ENCODE measurements at regions not wholly inside any gene's neighbourhood (a gene's known extent, or its start where the extent isn't known, plus 50 kb on each side); places are given as distances from the start of the nearest gene placed in this dataset.

GRCh38 chr7:155988416-155988815, 176.2 kb upstream of the SHH start:
- Histone ChIP-seq H3K9me3 (ENCODE audit: control insufficient read depth in 2 of 2, insufficient read depth in 1 of 2, low read depth in 1 of 2, low read length in 1 of 2) (peaks cover 0 to 4% of the 10 kb centered on the region in 2 donors), H3K4me3 (ENCODE audit: low read depth in 1 of 3, low read length in 3 of 3) (no peak overlapping the region), H3K27me3 (ENCODE audit: control insufficient read depth in 3 of 3, insufficient read depth in 3 of 3, low read length in 3 of 3) (no peaks in the 10 kb centered on the region), H3K27ac (ENCODE audit: low read depth in 1 of 3, low read length in 2 of 3) (no peak overlapping the region), H3K4me1 (ENCODE audit: control insufficient read depth in 3 of 3, insufficient read depth in 2 of 3, low read depth in 1 of 3, low read length in 2 of 3) (no peaks in the 10 kb centered on the region), H3K36me3 (ENCODE audit: control insufficient read depth in 3 of 3, insufficient read depth in 2 of 3, low read depth in 1 of 3, low read length in 3 of 3) (no peaks in the 10 kb centered on the region)
- FAIRE-seq (no peak), DNase-seq (no peak)
- WGBS, 3 donors, result 76 to 86% (median 79%) methylated on average over 6 of the region's 6 CpGs

GRCh38 chr7:155987681-155988235, 175.5 kb upstream of the SHH start:
- WGBS, 3 donors, result 80 to 89% (median 88%) methylated on average over 5 of the region's 5 CpGs
- H3K27me3 ChIP-seq (ENCODE audit: control insufficient read depth in 3 of 3, insufficient read depth in 3 of 3, low read length in 3 of 3), result no peaks in the 10 kb centered on the region
- no peak overlapping the region for H3K4me3 ChIP-seq (ENCODE audit: low read depth in 1 of 3, low read length in 3 of 3)
- FAIRE-seq, result no peak
- H3K4me1 ChIP-seq (ENCODE audit: control insufficient read depth in 3 of 3, insufficient read depth in 2 of 3, low read depth in 1 of 3, low read length in 2 of 3), result no peaks in the 10 kb centered on the region
- H3K9me3 ChIP-seq (ENCODE audit: control insufficient read depth in 2 of 2, insufficient read depth in 1 of 2, low read depth in 1 of 2, low read length in 1 of 2), result peaks cover 0 to 4% of the 10 kb centered on the region in 2 donors
- no peak for DNase-seq
- no peaks in the 10 kb centered on the region for H3K36me3 ChIP-seq (ENCODE audit: control insufficient read depth in 3 of 3, insufficient read depth in 2 of 3, low read depth in 1 of 3, low read length in 3 of 3)
- H3K27ac ChIP-seq (ENCODE audit: low read depth in 1 of 3, low read length in 2 of 3), result no peak overlapping the region

GRCh38 chr7:155986497-155987160, 174.4 kb upstream of the SHH start:
- WGBS, 3 donors, result 80 to 91% (median 85%) methylated on average over 10 of the region's 10 CpGs
- FAIRE-seq, result no peak

GRCh38 chr7:155985518-155986250, 173.4 kb upstream of the SHH start:
- Histone ChIP-seq H3K9me3 (ENCODE audit: control insufficient read depth in 2 of 2, insufficient read depth in 1 of 2, low read depth in 1 of 2, low read length in 1 of 2) (peaks cover 0 to 4% of the 10 kb centered on the region in 2 donors), H3K36me3 (ENCODE audit: control insufficient read depth in 3 of 3, insufficient read depth in 2 of 3, low read depth in 1 of 3, low read length in 3 of 3) (no peaks in the 10 kb centered on the region), H3K4me1 (ENCODE audit: control insufficient read depth in 3 of 3, insufficient read depth in 2 of 3, low read depth in 1 of 3, low read length in 2 of 3) (no peaks in the 10 kb centered on the region), H3K27ac (ENCODE audit: low read depth in 1 of 3, low read length in 2 of 3) (no peak overlapping the region), H3K27me3 (ENCODE audit: control insufficient read depth in 3 of 3, insufficient read depth in 3 of 3, low read length in 3 of 3) (no peaks in the 10 kb centered on the region), H3K4me3 (ENCODE audit: low read depth in 1 of 3, low read length in 3 of 3) (no peak overlapping the region)
- 84 to 89% (median 88%) methylated on average over 12 of the region's 12 CpGs for WGBS, 3 donors
- FAIRE-seq (no peak), DNase-seq (no peak)

More at GRCh38 chr7:155986497-155987160, 174.4 kb upstream of the SHH start:
- Histone ChIP-seq H3K27ac (ENCODE audit: low read depth in 1 of 3, low read length in 2 of 3) (no peak overlapping the region), H3K4me3 (ENCODE audit: low read depth in 1 of 3, low read length in 3 of 3) (no peak overlapping the region), H3K9me3 (ENCODE audit: control insufficient read depth in 2 of 2, insufficient read depth in 1 of 2, low read depth in 1 of 2, low read length in 1 of 2) (peaks cover 0 to 4% of the 10 kb centered on the region in 2 donors), H3K4me1 (ENCODE audit: control insufficient read depth in 3 of 3, insufficient read depth in 2 of 3, low read depth in 1 of 3, low read length in 2 of 3) (no peaks in the 10 kb centered on the region), H3K27me3 (ENCODE audit: control insufficient read depth in 3 of 3, insufficient read depth in 3 of 3, low read length in 3 of 3) (no peaks in the 10 kb centered on the region), H3K36me3 (ENCODE audit: control insufficient read depth in 3 of 3, insufficient read depth in 2 of 3, low read depth in 1 of 3, low read length in 3 of 3) (no peaks in the 10 kb centered on the region)
- DNase-seq, result no peak

GRCh38 chr7:155984609-155985405, 172.5 kb upstream of the SHH start:
- Histone ChIP-seq H3K36me3 (ENCODE audit: control insufficient read depth in 3 of 3, insufficient read depth in 2 of 3, low read depth in 1 of 3, low read length in 3 of 3) (no peaks in the 10 kb centered on the region), H3K27me3 (ENCODE audit: control insufficient read depth in 3 of 3, insufficient read depth in 3 of 3, low read length in 3 of 3) (peaks cover 0 to 2% (median 0%) of the 10 kb centered on the region in 3 donors), H3K4me1 (ENCODE audit: control insufficient read depth in 3 of 3, insufficient read depth in 2 of 3, low read depth in 1 of 3, low read length in 2 of 3) (no peaks in the 10 kb centered on the region), H3K27ac (ENCODE audit: low read depth in 1 of 3, low read length in 2 of 3) (no peak overlapping the region), H3K9me3 (ENCODE audit: control insufficient read depth in 2 of 2, insufficient read depth in 1 of 2, low read depth in 1 of 2, low read length in 1 of 2) (peaks cover 0 to 2% of the 10 kb centered on the region in 2 donors), H3K4me3 (ENCODE audit: low read depth in 1 of 3, low read length in 3 of 3) (no peak overlapping the region)
- FAIRE-seq (no peak), DNase-seq (no peak)
- 90 to 95% (median 92%) methylated on average over 15 of the region's 15 CpGs for WGBS, 3 donors

- WGBS, 3 donors, result 79 to 86% (median 83%) methylated on average over 10 of the region's 10 CpGs
- H3K4me3 ChIP-seq (ENCODE audit: low read depth in 1 of 3, low read length in 3 of 3), result no peak overlapping the region
- H3K36me3 ChIP-seq (ENCODE audit: control insufficient read depth in 3 of 3, insufficient read depth in 2 of 3, low read depth in 1 of 3, low read length in 3 of 3), result no peaks in the 10 kb centered on the region
Measured at GRCh38 chr7:155984028-155984580, 171.8 kb upstream of the SHH start.

GRCh38 chr7:155983176-155983815, 171.0 kb upstream of the SHH start:
- DNase-seq (no peak), FAIRE-seq (no peak)
- H3K36me3 ChIP-seq (ENCODE audit: control insufficient read depth in 3 of 3, insufficient read depth in 2 of 3, low read depth in 1 of 3, low read length in 3 of 3), result no peaks in the 10 kb centered on the region
- peaks cover 0 to 2% (median 0%) of the 10 kb centered on the region in 3 donors for H3K27me3 ChIP-seq (ENCODE audit: control insufficient read depth in 3 of 3, insufficient read depth in 3 of 3, low read length in 3 of 3)
- no peaks in the 10 kb centered on the region for H3K9me3 ChIP-seq (ENCODE audit: control insufficient read depth in 2 of 2, insufficient read depth in 1 of 2, low read depth in 1 of 2, low read length in 1 of 2)
- WGBS, 3 donors, result 82 to 86% (median 84%) methylated on average over 13 to 14 of the region's 14 CpGs
- no peaks in the 10 kb centered on the region for H3K4me1 ChIP-seq (ENCODE audit: control insufficient read depth in 3 of 3, insufficient read depth in 2 of 3, low read depth in 1 of 3, low read length in 2 of 3)
- H3K27ac ChIP-seq (ENCODE audit: low read depth in 1 of 3, low read length in 2 of 3), result no peak overlapping the region
- no peak overlapping the region for H3K4me3 ChIP-seq (ENCODE audit: low read depth in 1 of 3, low read length in 3 of 3)

More at GRCh38 chr7:155984028-155984580, 171.8 kb upstream of the SHH start:
- H3K9me3 ChIP-seq (ENCODE audit: control insufficient read depth in 2 of 2, insufficient read depth in 1 of 2, low read depth in 1 of 2, low read length in 1 of 2), result no peaks in the 10 kb centered on the region
- no peaks in the 10 kb centered on the region for H3K4me1 ChIP-seq (ENCODE audit: control insufficient read depth in 3 of 3, insufficient read depth in 2 of 3, low read depth in 1 of 3, low read length in 2 of 3)
- DNase-seq (no peak), FAIRE-seq (no peak)
- H3K27me3 ChIP-seq (ENCODE audit: control insufficient read depth in 3 of 3, insufficient read depth in 3 of 3, low read length in 3 of 3), result peaks cover 0 to 2% (median 0%) of the 10 kb centered on the region in 3 donors
- H3K27ac ChIP-seq (ENCODE audit: low read depth in 1 of 3, low read length in 2 of 3), result no peak overlapping the region
